ENCODE measurements at regions not wholly inside any gene's neighbourhood (a gene's known extent, or its start where the extent isn't known, plus 50 kb on each side); places are given as distances from the start of the nearest gene placed in this dataset.

DNA sequence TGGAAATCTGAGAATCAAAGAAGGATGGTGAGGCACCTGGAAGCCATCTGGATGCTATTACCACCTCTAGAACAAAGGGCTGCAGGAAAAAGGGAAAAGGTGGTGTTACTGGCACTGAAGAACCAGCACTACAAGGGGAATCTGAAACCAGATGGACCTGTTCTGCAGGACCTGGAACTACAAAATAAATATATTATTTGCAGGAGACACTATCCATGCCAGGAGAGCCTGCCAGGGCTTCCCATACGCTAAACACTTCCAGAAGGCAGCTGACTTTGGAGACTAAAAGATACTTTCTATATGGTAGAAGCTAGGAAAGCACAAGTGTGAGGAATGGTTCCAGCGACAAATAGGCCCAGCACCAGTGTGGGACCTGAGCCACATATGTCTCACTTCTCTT is 83.4 kb upstream of the POU1F1 start:
- no peak overlapping the region for H3K9ac ChIP-seq (ENCODE audit: low read length in 2 of 2)

DNA sequence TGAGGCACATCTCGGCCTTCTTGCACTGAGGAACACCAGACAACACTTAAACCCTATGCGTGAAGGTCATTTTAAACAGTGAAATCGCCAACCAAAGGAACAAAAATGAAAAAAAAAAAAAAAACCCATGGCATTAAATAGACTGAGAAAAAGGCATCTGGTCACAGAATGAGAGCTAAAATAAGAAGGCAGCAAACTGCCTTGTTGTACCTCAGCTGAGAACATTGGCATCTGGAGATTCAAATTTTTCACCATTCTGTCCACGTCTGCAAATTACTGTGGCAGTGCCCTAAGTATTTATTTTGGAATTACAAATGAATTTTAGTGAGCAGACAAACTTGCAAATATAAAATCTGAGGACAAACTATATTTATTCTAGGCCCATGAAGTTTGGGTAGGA is 82.6 kb upstream of the POU1F1 start:
- Histone ChIP-seq H3K36me3 (ENCODE audit: control insufficient read depth in 2 of 2, insufficient read depth in 2 of 2, low read length in 2 of 2) (no peaks in the 10 kb centered on the region), H3K4me1 (ENCODE audit: control insufficient read depth, insufficient read depth, low read length) (no peaks in the 10 kb centered on the region), H3K27me3 (ENCODE audit: control insufficient read depth in 1 of 2, insufficient read depth in 2 of 2, low read length in 2 of 2) (no peaks in the 10 kb centered on the region), H3K9ac (ENCODE audit: low read length in 2 of 2) (no peak overlapping the region), H3K9me3 (ENCODE audit: control insufficient read depth in 2 of 2, low read length in 2 of 2) (no peaks in the 10 kb centered on the region), H3K27ac (ENCODE audit: low read length) (no peak overlapping the region), H3K4me3 (ENCODE audit: low read length in 2 of 2) (no peak overlapping the region)

More for the DNA sequence above, 83.4 kb upstream of the POU1F1 start:
- Histone ChIP-seq H3K4me3 (ENCODE audit: low read length in 2 of 2) (no peak overlapping the region), H3K4me1 (ENCODE audit: control insufficient read depth, insufficient read depth, low read length) (no peaks in the 10 kb centered on the region), H3K9me3 (ENCODE audit: control insufficient read depth in 2 of 2, low read length in 2 of 2) (no peaks in the 10 kb centered on the region), H3K36me3 (ENCODE audit: control insufficient read depth in 2 of 2, insufficient read depth in 2 of 2, low read length in 2 of 2) (no peaks in the 10 kb centered on the region), H3K27me3 (ENCODE audit: control insufficient read depth in 1 of 2, insufficient read depth in 2 of 2, low read length in 2 of 2) (no peaks in the 10 kb centered on the region), H3K27ac (ENCODE audit: low read length) (no peak overlapping the region)

DNA sequence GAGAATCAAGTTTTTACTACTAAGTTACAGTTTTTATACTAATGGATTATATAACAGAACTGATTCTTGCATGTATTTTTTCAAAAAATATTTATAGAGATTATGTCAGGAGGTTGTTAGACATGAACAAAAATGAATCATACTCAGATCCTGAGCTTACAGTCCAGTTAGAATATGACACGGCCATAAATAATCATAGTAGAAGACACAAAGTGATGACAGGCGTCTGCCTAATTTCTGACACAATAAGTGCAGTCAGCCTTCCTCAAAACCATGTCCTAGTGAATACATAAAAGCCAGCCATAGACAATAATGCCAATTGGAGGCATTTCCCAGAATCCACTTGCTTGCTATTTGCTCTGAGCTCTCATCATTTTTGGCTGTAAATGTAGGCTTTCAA is 81.7 kb upstream of the POU1F1 start:
- H3K27me3 ChIP-seq (ENCODE audit: control insufficient read depth in 1 of 2, insufficient read depth in 2 of 2, low read length in 2 of 2): no peaks in the 10 kb centered on the region
- no peak overlapping the region for H3K9ac ChIP-seq (ENCODE audit: low read length in 2 of 2)
- H3K9me3 ChIP-seq (ENCODE audit: control insufficient read depth in 2 of 2, low read length in 2 of 2): no peaks in the 10 kb centered on the region
- H3K27ac ChIP-seq (ENCODE audit: low read length): no peak overlapping the region
- no peak overlapping the region for H3K4me3 ChIP-seq (ENCODE audit: low read length in 2 of 2)
- no peaks in the 10 kb centered on the region for H3K36me3 ChIP-seq (ENCODE audit: control insufficient read depth in 2 of 2, insufficient read depth in 2 of 2, low read length in 2 of 2)
- no peaks in the 10 kb centered on the region for H3K4me1 ChIP-seq (ENCODE audit: control insufficient read depth, insufficient read depth, low read length)

DNA sequence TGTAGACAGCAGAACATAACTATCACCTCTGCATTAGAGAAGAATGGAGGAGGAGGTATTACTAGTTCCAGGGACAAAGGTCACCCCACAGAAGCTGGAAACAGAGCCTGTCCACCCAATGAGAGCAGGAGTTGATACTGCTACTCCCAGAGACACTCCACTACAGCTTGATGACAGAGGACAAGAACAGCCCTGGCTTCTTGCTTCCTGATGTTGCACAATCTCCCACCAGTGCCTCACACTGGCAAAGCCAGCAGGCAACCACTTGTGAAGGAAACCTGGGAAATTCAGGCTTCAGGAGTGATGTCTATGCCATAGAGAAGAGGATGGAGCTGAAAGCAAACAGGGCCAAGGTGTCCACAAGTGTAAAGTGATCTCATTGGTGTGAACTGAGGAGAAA is 78.0 kb upstream of the POU1F1 start:
- Histone ChIP-seq H3K36me3 (ENCODE audit: control insufficient read depth in 2 of 2, insufficient read depth in 2 of 2, low read length in 2 of 2) (no peaks in the 10 kb centered on the region), H3K4me3 (ENCODE audit: low read length in 2 of 2) (no peak overlapping the region), H3K4me1 (ENCODE audit: control insufficient read depth, insufficient read depth, low read length) (no peaks in the 10 kb centered on the region), H3K9ac (ENCODE audit: low read length in 2 of 2) (no peak overlapping the region), H3K27ac (ENCODE audit: low read length) (no peak overlapping the region), H3K9me3 (ENCODE audit: control insufficient read depth in 2 of 2, low read length in 2 of 2) (no peaks in the 10 kb centered on the region), H3K27me3 (ENCODE audit: control insufficient read depth in 1 of 2, insufficient read depth in 2 of 2, low read length in 2 of 2) (no peaks in the 10 kb centered on the region)

DNA sequence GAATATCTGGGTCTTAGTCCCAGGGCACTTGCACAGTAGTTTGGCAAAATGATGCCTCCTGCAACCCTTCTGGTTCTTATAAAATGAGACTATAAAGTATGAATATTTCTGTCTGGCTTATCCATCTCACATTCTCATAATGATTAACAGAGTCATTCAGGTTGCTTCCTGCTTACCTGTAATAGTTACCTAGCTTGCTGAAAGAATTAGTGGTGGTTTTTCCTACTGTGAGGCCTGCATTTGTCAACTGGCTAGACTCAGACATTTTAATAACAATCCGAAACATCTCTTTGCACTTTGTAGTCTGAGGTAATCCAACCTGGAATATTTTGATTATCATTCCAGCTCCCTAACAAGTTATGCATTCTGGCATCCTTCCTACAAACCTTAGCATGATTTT is 75.6 kb upstream of the POU1F1 start:
- Histone ChIP-seq H3K9ac (ENCODE audit: low read length in 2 of 2) (no peak overlapping the region), H3K9me3 (ENCODE audit: control insufficient read depth in 2 of 2, low read length in 2 of 2) (no peaks in the 10 kb centered on the region), H3K4me3 (ENCODE audit: low read length in 2 of 2) (no peak overlapping the region), H3K4me1 (ENCODE audit: control insufficient read depth, insufficient read depth, low read length) (no peaks in the 10 kb centered on the region), H3K27ac (ENCODE audit: low read length) (no peak overlapping the region), H3K36me3 (ENCODE audit: control insufficient read depth in 2 of 2, insufficient read depth in 2 of 2, low read length in 2 of 2) (no peaks in the 10 kb centered on the region), H3K27me3 (ENCODE audit: control insufficient read depth in 1 of 2, insufficient read depth in 2 of 2, low read length in 2 of 2) (no peaks in the 10 kb centered on the region)

DNA sequence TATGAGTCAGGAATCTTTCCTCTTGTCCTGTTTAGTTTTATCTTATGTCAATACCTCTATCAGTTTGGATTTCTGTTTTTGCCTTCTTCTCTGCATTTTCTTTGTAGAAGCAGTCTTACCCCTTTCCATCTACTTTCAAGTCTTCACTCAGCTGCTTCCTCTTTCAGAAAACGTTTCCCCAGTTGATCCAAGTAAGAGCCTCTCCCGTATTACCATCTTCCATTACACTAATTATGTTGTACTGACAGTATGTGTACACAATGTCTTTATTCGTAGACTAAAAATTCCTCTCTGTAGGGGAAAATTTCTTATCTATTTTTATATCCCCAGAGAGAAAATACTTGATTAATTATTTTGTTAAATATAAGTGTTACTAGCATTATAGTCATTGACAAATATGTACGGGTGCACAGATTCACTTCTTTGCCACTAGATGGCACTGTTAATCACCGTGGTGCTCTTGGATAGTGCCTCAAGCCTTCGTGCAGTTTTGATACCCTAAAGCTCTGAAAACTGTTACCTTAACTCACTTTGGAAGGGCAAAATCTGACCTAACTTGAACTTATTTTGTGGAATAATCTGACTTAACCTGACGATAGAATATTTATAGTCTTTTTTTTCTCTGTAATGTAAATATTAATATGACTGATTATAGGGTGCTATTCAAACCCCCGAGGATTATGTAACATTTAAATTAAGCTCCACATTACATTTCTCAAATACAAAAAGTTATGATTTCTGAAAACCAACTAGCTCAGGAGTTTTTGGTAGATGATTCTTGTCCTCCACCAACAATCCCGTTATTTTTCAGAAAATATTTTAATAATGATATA is 74.2 kb upstream of the POU1F1 start:
- no peaks in the 10 kb centered on the region for H3K4me1 ChIP-seq (ENCODE audit: control insufficient read depth, insufficient read depth, low read length)
- H3K27ac ChIP-seq (ENCODE audit: low read length): no peak overlapping the region
- H3K4me3 ChIP-seq (ENCODE audit: low read length in 2 of 2): no peak overlapping the region
- H3K36me3 ChIP-seq (ENCODE audit: control insufficient read depth in 2 of 2, insufficient read depth in 2 of 2, low read length in 2 of 2): no peaks in the 10 kb centered on the region
- H3K27me3 ChIP-seq (ENCODE audit: control insufficient read depth in 1 of 2, insufficient read depth in 2 of 2, low read length in 2 of 2): no peaks in the 10 kb centered on the region
- H3K9ac ChIP-seq (ENCODE audit: low read length in 2 of 2): no peak overlapping the region
- no peaks in the 10 kb centered on the region for H3K9me3 ChIP-seq (ENCODE audit: control insufficient read depth in 2 of 2, low read length in 2 of 2)

DNA sequence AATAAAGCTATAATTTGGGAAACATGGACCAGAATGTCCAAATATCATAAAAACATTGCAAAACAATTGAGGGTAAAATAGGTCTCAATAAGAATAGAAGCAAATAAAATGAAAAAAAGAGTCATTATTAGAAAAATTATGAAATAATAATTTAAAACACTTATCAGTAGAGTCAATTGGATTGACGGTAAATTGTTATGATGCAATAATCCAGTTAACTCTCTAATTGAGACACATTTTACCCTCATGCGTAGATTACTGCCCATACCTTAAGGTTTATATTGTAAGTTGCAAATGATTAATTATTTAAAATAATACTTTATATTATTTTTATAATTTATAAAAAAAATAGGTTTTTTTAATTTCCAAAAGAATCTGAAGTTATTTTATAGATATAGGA is 73.4 kb upstream of the POU1F1 start:
- Histone ChIP-seq H3K36me3 (ENCODE audit: control insufficient read depth in 2 of 2, insufficient read depth in 2 of 2, low read length in 2 of 2) (no peaks in the 10 kb centered on the region), H3K9me3 (ENCODE audit: control insufficient read depth in 2 of 2, low read length in 2 of 2) (no peaks in the 10 kb centered on the region), H3K27me3 (ENCODE audit: control insufficient read depth in 1 of 2, insufficient read depth in 2 of 2, low read length in 2 of 2) (no peaks in the 10 kb centered on the region), H3K4me1 (ENCODE audit: control insufficient read depth, insufficient read depth, low read length) (no peaks in the 10 kb centered on the region), H3K9ac (ENCODE audit: low read length in 2 of 2) (no peak overlapping the region), H3K27ac (ENCODE audit: low read length) (no peak overlapping the region), H3K4me3 (ENCODE audit: low read length in 2 of 2) (no peak overlapping the region)

DNA sequence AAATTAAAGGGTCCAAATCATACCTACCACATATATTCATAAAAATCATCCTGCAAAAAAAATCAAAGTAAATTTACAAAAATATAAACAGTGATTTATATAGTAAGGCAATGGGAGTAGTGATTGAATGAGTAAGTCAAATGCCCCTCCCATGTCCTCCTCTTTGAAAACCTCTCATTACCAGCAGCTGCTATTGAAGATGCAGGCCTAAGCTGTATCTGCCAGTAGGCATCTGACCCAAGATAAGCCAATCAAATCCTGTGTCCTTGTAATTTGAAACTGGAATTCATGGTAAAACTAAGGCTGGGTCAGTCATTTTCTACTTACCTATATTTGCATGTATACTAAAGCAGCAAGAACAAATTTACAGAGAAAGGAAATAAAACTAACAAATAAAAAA is 60.4 kb upstream of the POU1F1 start:
- no peak overlapping the region for H3K4me3 ChIP-seq (ENCODE audit: low read length in 2 of 2)
- H3K27me3 ChIP-seq (ENCODE audit: control insufficient read depth in 1 of 2, insufficient read depth in 2 of 2, low read length in 2 of 2): no peaks in the 10 kb centered on the region
- H3K9ac ChIP-seq (ENCODE audit: low read length in 2 of 2): no peak overlapping the region
- no peaks in the 10 kb centered on the region for H3K36me3 ChIP-seq (ENCODE audit: control insufficient read depth in 2 of 2, insufficient read depth in 2 of 2, low read length in 2 of 2)
- no peak overlapping the region for H3K27ac ChIP-seq (ENCODE audit: low read length)
- no peaks in the 10 kb centered on the region for H3K9me3 ChIP-seq (ENCODE audit: control insufficient read depth in 2 of 2, low read length in 2 of 2)
- H3K4me1 ChIP-seq (ENCODE audit: control insufficient read depth, insufficient read depth, low read length): no peaks in the 10 kb centered on the region

DNA sequence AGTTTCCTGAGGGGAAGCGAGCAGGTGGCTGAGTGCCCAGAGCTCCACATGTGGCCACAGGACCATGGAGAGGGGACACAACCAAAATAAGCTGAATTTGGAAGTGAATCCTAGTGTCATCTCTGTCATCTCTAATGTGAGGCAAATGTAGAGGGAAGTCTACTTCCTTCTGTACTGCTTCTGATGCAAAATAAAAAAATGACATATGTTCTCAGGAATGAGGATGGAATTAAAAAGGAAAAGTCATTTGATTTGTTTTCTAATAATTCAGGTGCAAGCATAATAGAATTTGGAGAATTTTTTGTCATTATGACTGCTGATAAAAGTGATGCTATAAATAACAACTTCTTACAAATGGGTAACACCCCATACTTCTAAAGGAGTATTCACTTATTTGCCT is 59.5 kb upstream of the POU1F1 start:
- Histone ChIP-seq H3K27me3 (ENCODE audit: control insufficient read depth in 1 of 2, insufficient read depth in 2 of 2, low read length in 2 of 2) (no peaks in the 10 kb centered on the region), H3K27ac (ENCODE audit: low read length) (no peak overlapping the region), H3K9ac (ENCODE audit: low read length in 2 of 2) (no peak overlapping the region), H3K36me3 (ENCODE audit: control insufficient read depth in 2 of 2, insufficient read depth in 2 of 2, low read length in 2 of 2) (no peaks in the 10 kb centered on the region), H3K4me3 (ENCODE audit: low read length in 2 of 2) (no peak overlapping the region), H3K4me1 (ENCODE audit: control insufficient read depth, insufficient read depth, low read length) (no peaks in the 10 kb centered on the region), H3K9me3 (ENCODE audit: control insufficient read depth in 2 of 2, low read length in 2 of 2) (no peaks in the 10 kb centered on the region)

DNA sequence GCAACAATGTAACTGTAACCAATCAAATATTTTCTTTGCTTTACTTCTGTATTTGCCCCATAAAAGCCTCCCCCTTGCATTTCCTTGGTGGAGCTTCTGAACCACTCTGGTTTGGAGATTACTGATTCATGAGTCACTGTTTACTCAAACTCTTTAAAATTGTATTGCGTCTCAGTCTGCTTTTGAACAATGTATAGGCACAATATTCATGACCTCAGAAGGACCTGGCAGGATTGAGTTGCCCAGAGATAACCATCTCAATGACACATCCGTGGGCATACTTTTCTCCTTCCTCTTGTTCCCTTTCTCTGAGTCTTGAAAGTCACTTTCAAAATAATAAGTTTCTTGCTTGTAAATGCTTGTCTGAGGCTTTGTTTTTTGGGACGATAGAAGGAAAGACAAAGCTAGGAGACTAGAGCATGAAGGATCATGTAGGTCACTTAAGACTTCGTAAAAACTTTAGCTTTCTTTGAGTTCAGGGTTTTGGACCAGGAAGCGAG is 57.1 kb upstream of the POU1F1 start:
- Histone ChIP-seq H3K36me3 (ENCODE audit: control insufficient read depth in 2 of 2, insufficient read depth in 2 of 2, low read length in 2 of 2) (no peaks in the 10 kb centered on the region), H3K9ac (ENCODE audit: low read length in 2 of 2) (no peak overlapping the region), H3K4me3 (ENCODE audit: low read length in 2 of 2) (no peak overlapping the region), H3K9me3 (ENCODE audit: control insufficient read depth in 2 of 2, low read length in 2 of 2) (no peaks in the 10 kb centered on the region), H3K27ac (ENCODE audit: low read length) (no peak overlapping the region), H3K27me3 (ENCODE audit: control insufficient read depth in 1 of 2, insufficient read depth in 2 of 2, low read length in 2 of 2) (no peaks in the 10 kb centered on the region), H3K4me1 (ENCODE audit: control insufficient read depth, insufficient read depth, low read length) (no peaks in the 10 kb centered on the region)

DNA sequence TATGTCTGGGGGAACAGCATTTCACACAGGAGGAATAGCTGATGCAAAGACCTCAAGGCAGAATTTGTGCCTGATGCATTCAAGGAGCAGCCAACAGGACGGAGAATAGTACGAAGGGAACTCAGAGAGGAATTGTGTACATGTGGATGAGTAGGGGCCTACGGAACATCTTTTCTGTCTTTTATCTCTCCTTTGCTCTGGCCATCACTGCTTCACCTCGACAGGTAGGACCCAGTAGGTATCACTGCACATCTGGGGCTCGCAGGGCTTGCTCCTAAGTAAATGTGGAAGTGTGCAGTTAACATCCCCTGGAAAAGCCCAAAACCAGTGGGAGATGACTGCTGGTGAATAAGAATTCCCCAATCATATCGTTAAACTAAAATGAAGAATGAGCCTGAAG is 56.4 kb upstream of the POU1F1 start:
- Histone ChIP-seq H3K4me3 (ENCODE audit: low read length in 2 of 2) (no peak overlapping the region), H3K9ac (ENCODE audit: low read length in 2 of 2) (no peak overlapping the region), H3K27me3 (ENCODE audit: control insufficient read depth in 1 of 2, insufficient read depth in 2 of 2, low read length in 2 of 2) (no peaks in the 10 kb centered on the region), H3K27ac (ENCODE audit: low read length) (no peak overlapping the region), H3K4me1 (ENCODE audit: control insufficient read depth, insufficient read depth, low read length) (no peaks in the 10 kb centered on the region), H3K9me3 (ENCODE audit: control insufficient read depth in 2 of 2, low read length in 2 of 2) (no peaks in the 10 kb centered on the region), H3K36me3 (ENCODE audit: control insufficient read depth in 2 of 2, insufficient read depth in 2 of 2, low read length in 2 of 2) (no peaks in the 10 kb centered on the region)

All from stomach smooth muscle (tissue), 2 donors.